Germinal center (tissue), 1 donor: ENCODE measurements at regions not wholly inside any gene's neighbourhood (a gene's known extent, or its start where the extent isn't known, plus 50 kb on each side); places are given as distances from the start of the nearest gene placed in this dataset.

Experiments used
- DNase-seq: peaks from one replicate; pipeline ENCODE4 v3.0.0; 2012; ENCODE audit warnings: mixed read lengths, low spot score

GRCh38 chr12:104858611-104859543 lies 99.2 kb downstream of the SLC41A2 start:
- DNase-seq: no peak

GRCh38 chr12:104856531-104856930 lies 101.6 kb downstream of the SLC41A2 start:
- DNase-seq: no peak

GRCh38 chr12:104855599-104855998 lies 102.5 kb downstream of the SLC41A2 start:
- no peak for DNase-seq

- no peak for DNase-seq
Observed at GRCh38 chr12:104852896-104853295, 105.2 kb downstream of the SLC41A2 start.

- DNase-seq: no peak
Observed at GRCh38 chr12:104852102-104852501, 106.0 kb downstream of the SLC41A2 start.

GRCh38 chr12:104850781-104851180 lies 107.3 kb downstream of the SLC41A2 start:
- DNase-seq: no peak

- no peak for DNase-seq
Observed at GRCh38 chr12:104846056-104846767, 111.9 kb downstream of the SLC41A2 start.

- DNase-seq: no peak
Observed at GRCh38 chr12:104844123-104844522, 114.0 kb downstream of the SLC41A2 start.

GRCh38 chr12:104840262-104840661 lies 117.8 kb downstream of the SLC41A2 start:
- no peak for DNase-seq

- no peak for DNase-seq
Observed at GRCh38 chr12:104835317-104835716, 122.8 kb downstream of the SLC41A2 start.

- no peak for DNase-seq
Observed at GRCh38 chr12:104834607-104835006, 123.5 kb downstream of the SLC41A2 start.

GRCh38 chr12:104833756-104834155 lies 124.3 kb downstream of the SLC41A2 start:
- DNase-seq: no peak

GRCh38 chr12:104828015-104828414 lies 130.1 kb downstream of the SLC41A2 start:
- no peak for DNase-seq

- no peak for DNase-seq
Observed at GRCh38 chr12:104827587-104827986, 130.5 kb downstream of the SLC41A2 start.

GRCh38 chr12:104825408-104825807 lies 132.7 kb downstream of the SLC41A2 start:
- DNase-seq: no peak

GRCh38 chr12:104823985-104824461 lies 134.1 kb downstream of the SLC41A2 start:
- DNase-seq: no peak

GRCh38 chr12:104822941-104823340 lies 135.1 kb downstream of the SLC41A2 start:
- no peak for DNase-seq

- DNase-seq: no peak
Observed at GRCh38 chr12:104816845-104817503, 141.1 kb downstream of the SLC41A2 start.

GRCh38 chr12:104815935-104816334 lies 142.2 kb downstream of the SLC41A2 start:
- no peak for DNase-seq

- DNase-seq: no peak
Observed at GRCh38 chr12:104814944-104815343, 143.1 kb downstream of the SLC41A2 start.
